ENCODE measurements at regions not wholly inside any gene's neighbourhood (a gene's known extent, or its start where the extent isn't known, plus 50 kb on each side); places are given as distances from the start of the nearest gene placed in this dataset.

GRCh38 chr12:31837913-31838312, 109.1 kb upstream of the AMN1 start:
- TF ChIP-seq CTCF (conservative IDR thresholded peaks at IDR 0.05 in 1 of 2, IDR thresholded peaks at IDR 0.05 in 1 of 2; ENCODE audit: extremely low read depth in 1 of 2, insufficient read depth in 1 of 2, low read depth in 1 of 2, low read length in 2 of 2): no peak
- no peak for TF ChIP-seq EZH2 (IDR thresholded peaks at IDR 0.05; ENCODE audit: borderline replicate concordance, low read length)

Data from mammary epithelial cell (primary cell).